Astrocyte of the spinal cord (primary cell): ENCODE measurements at regions not wholly inside any gene's neighbourhood (a gene's known extent, or its start where the extent isn't known, plus 50 kb on each side); places are given as distances from the start of the nearest gene placed in this dataset.

Experiments used
- DNase-seq: peaks from one replicate; pipeline ENCODE4 v3.0.0; 2011; ENCODE audit warnings: low read depth, low spot score
- H3K4me3 ChIP-seq: 2 replicates; pipeline ENCODE4 v1.5.1; 2011; ENCODE audit warnings: low read depth, mild to moderate bottlenecking, low read length, moderate library complexity
- CTCF ChIP-seq: IDR thresholded peaks from 2 replicates; pipeline ENCODE4 v1.5.1; 2012; ENCODE audit warnings: low read depth, mild to moderate bottlenecking, low read length, inconsistent platforms
- in situ Hi-C: cut with HindIII; loops from 2 replicates; pipeline ENCODE4 v1.10.0; 2017; ENCODE audit warnings: low sequenced_read_pairs

DNA sequence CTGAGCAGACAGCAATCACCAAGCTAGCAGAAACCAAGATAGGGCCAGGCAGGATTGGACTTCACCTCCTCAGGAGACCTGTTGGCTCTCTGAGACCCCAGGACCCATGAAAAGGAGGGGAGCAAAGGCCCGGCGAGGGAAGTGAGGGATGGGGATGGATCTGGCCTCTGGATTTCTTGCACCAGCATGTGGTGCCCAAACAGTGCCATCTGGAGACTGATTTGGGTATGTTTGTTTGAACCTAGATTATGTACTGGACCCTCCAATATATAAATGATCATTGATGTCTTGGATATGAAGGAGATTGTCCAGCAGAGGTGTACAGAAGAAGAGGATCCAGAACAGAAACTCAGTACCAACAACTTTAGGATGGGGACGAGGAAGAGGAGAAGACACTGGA lies 83.4 kb upstream of the LY86 start:
- in situ Hi-C loops, result no loop called here
- no peak for DNase-seq
- H3K4me3 ChIP-seq, result no peak overlapping the region
- TF ChIP-seq CTCF, result no peak

DNA sequence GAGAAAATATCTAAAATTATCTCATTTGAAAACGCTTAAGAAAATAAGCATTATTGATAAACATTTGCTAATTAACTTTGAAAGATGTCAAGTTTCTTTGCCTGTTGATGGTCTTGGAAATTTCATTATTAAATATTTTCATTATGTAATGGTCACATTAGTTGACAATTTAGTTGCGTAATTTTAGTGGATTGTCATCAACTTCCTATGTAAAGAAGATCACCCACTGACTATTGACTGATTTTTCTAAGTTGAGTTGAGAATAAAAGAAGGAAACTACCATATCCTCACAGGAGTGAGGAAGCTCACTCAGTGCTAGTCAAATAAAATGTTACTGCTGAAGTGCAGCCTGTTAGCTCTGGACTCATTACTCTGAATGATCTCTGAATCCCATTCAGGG lies 79.9 kb upstream of the LY86 start:
- DNase-seq, result no peak
- in situ Hi-C loops, result no loop called here
- TF ChIP-seq CTCF, result no peak
- H3K4me3 ChIP-seq, result no peak overlapping the region

DNA sequence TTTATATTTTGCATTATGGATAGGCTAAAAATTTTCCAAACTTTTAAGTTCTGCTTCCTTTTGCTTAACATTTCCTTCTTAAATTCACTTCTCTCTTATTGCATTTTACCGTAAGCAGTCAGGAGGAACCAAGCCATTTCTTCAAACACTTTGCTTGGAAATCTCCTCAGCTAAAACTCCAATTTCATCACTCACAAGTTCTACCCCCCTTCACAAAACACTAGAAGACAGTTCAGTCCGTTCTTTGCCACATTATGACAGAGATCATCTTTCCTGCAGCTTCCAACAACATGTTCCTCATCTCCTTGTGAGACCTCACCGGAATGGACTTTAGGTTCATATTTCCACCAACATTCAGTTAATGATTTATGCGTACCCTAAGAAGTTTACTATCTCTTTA lies 79.2 kb upstream of the LY86 start:
- no peak overlapping the region for H3K4me3 ChIP-seq
- no peak for TF ChIP-seq CTCF
- in situ Hi-C loops, result no loop called here
- DNase-seq, result no peak

DNA sequence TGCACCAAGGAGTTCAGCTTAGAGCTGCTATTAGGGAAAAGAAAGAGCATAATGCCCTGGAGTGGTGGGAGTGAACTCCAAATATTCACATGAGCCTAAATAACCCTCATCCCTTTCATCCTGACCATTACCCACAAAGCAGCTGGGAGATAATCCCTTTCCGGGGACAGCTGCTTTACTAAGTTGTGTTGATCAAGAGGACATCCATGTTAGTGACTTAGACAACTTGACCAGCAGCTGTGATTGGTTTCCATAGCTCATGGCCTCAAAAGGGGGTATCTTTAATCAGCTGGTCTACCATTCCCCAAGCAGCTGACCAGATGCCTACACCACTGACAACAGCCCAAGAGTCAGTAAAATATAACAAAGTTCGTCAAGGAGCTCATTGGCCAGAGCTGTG lies 75.8 kb upstream of the LY86 start:
- in situ Hi-C loops, result no loop called here
- no peak for TF ChIP-seq CTCF
- no peak for DNase-seq

DNA sequence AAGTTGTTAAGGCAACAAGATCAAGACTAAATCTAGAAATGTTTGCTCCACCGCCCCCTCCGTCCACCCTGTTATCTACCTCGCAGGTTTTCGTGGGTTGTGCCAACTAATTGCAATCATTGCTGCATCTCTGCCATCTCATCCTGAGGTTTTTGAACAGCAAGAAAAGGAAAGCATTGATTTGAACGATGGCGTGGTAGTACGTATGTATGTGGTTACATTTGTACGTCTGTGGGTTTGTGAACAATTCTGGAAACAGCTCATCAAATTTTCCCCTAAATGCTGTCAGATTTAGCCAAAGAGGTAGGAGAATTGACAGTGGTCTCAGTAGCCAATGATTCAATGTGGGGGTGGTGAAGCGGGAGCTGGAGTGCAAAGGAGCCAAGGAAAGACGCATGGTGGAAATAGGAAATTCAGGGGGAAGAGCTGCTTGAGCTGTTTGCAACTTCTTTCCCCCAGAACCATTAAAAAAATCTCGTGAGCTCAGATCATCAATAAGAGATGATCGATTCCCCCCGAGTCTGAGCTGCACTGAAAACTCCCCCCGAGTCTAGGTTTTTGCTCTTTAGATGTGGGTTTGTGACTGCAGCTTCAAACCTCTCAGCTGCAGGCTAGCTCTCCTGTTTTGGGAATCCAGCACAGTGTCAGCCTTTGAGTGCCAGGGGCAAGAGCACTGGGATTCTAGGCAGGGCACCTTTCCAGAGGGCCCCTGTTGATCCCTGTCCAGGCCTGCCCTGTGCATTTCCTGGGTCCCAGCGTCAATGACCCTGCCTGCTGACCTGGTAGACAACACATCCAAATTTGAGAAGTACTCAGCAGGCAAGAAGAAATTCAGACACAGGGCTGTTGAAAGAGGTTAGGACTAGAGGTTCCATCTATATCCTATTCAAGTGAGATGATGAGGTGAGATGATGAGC lies 72.6 kb upstream of the LY86 start:
- TF ChIP-seq CTCF, result no peak
- in situ Hi-C loops, result no loop called here

More for the DNA sequence above, 75.8 kb upstream of the LY86 start:
- no peak overlapping the region for H3K4me3 ChIP-seq

DNA sequence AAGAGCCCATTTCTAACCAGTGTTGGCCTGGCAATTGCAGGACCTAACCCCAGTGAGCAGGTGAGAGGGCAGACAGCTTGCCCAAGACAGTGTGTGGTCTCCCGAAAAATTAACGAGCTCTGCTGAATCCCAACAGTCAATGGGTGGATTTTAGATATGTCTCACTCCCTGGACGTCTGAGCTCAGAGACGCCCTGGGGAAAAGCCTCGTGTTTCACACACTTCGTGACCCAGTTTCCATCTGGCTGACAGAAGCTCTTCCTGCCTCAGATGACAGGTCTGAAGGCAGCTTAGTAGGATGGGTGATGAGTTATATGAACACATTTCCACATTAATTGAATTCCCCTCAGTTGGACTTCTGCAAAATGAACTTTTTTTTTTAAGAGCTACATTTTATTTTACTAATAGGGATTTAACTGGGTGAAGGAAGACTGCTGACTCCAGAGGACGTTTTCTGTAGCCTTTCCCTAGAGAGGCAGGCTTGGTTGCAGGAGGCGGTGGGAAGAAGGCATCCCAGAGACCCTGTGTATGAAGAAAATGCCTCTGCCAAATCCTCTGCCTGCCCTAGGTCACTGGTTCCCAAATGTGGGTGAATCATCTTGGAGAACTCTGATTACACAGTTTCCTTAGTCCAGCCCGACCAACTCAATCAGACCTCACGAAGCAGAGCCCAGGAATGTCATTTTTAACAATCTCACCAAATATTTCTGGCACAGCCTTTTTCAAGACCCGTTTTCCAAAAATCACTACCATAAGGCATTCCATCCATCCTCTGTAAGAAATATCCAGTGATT lies 71.7 kb upstream of the LY86 start:
- in situ Hi-C loops, result no loop called here
- no peak for TF ChIP-seq CTCF
- no peak for DNase-seq
- no peak overlapping the region for H3K4me3 ChIP-seq

More for the DNA sequence above, 72.6 kb upstream of the LY86 start:
- no peak overlapping the region for H3K4me3 ChIP-seq
- no peak for DNase-seq
